GM21423 (cell line): ENCODE measurements at regions not wholly inside any gene's neighbourhood (a gene's known extent, or its start where the extent isn't known, plus 50 kb on each side); places are given as distances from the start of the nearest gene placed in this dataset.

Experiments used
- ATAC-seq: cut with Tn5 transposase; IDR thresholded peaks from one replicate; pipeline ENCODE4 v1.9.1; 2021; ENCODE audit warnings: mild to moderate bottlenecking, moderate library complexity; ENCODE audit not compliant: unreplicated experiment

- no peak for ATAC-seq
Measured at GRCh38 chr5:74205767-74206578, 434.6 kb downstream of the ENC1 start.

DNA sequence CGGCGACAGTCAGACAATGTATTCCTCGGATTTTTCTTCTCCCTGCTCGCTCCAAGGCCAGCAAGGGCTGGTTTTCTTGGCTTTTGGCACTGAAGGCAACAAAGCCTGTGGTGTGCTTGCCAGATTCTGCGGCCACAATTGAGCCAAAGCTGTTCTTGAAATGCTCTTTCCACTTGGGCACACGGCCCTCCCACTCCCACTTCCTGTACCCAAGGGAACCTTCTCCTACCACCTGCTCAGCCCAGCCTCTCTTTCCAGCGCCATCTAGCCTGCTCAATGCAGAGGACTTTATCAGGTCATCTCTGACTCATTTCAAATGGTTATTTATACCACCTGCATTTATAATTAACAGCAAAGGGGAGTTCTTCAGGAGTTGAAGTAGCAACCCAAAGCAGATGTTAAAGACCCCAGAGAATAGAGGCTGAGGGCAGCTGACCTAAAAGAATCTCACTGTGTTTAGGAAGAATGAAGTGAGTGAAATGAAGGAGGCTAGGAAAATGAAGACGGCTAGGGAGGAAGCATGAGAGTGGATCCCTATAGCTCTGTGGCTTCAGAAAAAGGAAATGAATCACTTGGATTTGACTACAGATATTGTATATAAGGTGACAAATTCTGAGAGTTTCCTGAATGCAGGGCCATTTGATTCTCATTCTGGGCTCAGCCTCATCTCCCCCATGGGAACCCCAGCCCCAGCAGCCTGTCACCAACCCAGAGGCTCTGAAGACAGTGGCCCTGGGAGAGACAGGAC lies 439.0 kb downstream of the ENC1 start:
- peak; percentile 59 for ATAC-seq

- no peak for ATAC-seq
Measured at GRCh38 chr5:74200560-74200959, 440.0 kb downstream of the ENC1 start.

DNA sequence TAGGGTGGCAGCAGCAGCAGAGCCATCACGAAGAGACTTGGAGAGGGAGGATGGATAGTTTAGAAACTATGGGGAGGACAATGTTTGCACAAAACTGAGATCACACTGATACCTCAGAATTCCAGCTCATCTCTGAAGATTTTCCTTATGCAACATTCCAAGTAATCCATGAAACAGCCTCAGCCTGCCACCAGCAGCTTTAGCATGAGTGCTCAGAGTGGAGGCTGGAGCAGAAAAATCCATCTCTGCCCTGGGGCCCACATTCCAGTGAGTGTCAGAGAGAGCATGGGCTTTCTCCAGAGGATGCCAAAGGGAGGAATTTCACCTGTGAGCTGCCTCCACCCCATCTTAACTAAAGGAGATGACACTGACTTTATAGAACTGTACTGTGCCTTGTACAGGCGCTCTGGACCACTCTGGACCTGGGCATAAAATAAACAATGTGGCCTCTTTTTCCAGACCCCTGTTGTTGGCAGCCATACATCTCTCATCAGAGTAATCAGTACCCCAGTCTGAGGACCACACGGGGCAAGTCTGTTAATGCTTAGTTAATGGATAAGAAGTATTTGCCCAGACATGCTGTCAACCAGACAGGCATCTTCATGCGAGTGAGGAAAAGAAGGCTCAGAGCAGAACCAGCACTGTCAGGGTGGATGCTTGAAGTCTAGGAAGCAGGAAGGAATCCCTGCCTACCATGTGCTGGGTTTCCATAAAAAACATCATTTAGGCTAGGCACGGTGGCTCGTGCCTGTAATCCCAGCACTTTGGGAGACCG lies 440.9 kb downstream of the ENC1 start:
- no peak for ATAC-seq

DNA sequence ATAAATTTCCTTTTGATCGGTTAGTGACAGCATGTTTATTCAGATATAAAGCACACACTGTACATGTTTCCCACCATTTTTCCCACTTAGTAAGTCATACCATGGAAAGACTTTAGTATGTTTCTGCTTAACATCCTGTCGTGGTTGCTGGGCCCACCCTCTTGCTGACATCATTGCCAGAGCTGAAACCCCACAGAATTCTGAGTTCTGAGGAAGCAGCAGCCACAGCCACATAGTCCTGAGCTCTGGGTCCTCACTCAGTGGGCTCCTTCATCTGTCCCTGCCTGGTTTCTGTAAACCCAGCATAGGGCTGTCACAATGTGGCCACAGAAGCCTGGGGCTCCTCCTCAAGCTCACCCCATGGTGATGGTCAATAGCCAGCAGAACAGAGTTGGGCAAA lies 441.5 kb downstream of the ENC1 start:
- ATAC-seq: no peak

DNA sequence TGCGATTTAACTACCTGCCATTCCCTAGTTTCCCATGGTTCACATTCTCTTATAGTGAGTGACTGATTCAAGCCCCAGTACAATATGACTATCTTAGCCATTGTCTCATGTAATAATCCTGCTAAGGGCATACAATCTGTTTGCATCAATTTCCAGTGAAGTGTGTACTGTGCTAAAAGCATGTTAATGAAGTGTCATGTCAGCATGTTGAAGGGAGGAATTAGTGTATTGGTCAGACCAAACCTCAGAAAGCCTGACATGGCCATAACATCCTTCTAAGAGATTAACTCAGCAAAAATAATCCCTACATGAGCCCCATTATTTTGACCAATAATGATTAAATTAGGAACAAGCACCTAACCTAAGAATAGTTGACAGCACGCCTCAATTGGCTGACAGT lies 442.4 kb downstream of the ENC1 start:
- no peak for ATAC-seq

GRCh38 chr5:74196233-74196632 lies 444.3 kb downstream of the ENC1 start:
- peak; percentile 67 for ATAC-seq

GRCh38 chr5:74194196-74194595 lies 446.3 kb downstream of the ENC1 start:
- ATAC-seq: no peak

DNA sequence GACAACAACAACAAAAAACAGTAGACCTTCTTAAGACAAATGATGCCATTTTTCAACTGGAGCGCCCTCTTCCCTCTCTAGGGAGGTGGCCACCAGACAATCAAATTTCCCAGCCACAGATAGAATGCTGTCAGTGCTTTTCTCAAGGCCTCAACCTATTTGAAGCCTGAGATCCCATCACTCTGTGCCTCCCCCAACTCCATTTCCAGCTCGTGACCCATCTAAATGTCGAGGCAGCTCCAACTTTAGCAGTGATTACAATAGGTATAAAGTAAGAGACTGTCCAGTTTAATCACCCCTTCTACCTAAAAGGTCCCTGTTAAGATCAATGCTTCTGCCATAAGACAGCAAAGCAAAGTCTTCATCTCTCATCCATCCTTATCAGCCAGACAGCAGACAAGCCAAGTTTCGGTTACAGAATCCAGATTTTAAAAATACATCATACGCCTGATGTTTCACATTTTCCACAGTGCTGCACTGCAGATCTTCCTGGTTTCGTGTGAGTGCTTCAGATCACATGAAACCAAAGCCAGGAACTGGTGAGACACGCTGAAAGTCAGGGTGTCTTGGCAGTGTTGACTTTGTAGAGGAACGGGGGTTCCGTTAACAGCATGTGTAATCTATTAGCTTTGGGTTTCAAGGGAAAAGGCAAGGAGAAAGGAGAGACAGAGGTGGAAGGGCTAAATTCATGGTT lies 447.8 kb downstream of the ENC1 start:
- no peak for ATAC-seq

DNA sequence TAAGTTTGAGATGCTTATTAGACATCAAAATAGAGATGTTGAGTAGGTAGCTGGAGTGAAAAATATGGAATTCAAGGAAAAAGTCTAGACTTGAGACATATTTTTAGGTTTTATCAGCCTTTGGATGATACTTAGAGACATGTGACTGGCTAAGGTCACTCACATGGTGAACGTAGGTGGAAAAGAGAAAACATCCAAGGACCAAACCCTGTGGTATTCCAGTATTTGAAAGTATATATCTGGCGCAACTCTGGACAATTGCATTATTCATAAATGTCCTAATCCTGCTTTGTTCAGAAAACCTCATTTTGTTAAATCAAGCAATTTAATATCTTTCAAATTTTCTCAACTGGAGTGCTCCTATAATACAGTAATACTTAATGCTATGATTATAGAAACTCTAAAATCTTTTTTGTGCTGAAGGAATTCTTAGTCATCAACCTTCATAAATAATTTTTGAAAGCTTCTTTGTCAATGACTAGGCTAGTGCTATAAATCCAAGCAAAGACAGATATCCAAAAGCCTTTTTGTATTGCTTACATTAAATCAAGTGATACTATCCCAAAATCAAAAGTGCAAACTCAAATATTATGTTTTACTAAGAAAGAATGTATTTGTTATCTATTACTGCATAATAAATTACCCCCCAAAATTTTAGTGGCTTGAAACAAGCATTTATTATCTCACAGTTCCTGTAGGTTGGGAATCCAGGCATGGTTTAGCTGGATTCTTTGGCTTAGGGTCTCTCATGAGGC lies 452.0 kb downstream of the ENC1 start:
- ATAC-seq: no peak

- ATAC-seq: no peak
Measured at GRCh38 chr5:74187757-74188156, 452.8 kb downstream of the ENC1 start.

DNA sequence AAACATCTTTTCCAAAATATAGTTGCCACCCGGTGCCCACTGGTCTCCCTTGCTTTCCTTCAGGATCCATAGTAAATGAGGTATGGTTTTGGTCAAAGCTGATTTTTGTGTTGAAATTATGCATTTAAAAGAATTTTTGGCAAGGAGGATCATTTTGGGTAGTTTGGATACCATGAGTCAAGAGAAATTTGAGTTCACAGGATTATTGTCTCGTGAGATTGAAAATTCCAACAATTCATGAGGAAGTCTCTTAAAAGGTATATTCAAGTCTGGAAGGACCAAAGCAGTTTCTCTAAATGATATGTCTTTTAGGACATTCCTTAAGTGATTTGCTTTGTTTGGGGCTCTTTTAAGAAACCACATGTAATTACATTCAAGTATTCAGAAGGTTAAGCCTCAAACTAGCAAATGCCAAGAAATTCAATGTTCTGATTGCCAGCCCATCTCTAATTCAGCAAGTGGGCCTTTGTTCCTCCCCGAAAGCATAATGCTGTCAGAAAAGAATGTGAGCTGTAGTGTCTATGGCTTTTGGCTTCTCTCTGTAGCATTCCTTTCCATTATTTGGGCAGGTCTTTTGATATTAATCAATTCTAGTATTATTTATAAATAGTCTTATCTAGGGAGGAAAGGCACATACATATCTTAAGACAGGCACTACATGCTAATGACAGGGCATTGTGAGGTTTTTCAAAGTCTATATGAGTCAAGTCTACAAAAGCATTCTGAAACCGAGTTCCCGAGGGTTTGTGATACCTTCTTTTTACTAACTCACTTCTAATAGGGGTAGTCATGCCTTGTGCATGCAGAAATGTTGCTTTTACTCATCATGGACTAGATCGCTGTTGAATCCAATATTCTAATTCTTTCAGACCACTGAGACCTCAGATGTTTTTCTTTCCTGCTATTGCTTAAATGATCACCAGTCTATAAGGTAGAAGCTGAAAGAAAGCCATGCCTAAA lies 453.9 kb downstream of the ENC1 start:
- no peak for ATAC-seq

- no peak for ATAC-seq
Measured at GRCh38 chr5:74185599-74185998, 454.9 kb downstream of the ENC1 start.

- ATAC-seq: no peak
Measured at GRCh38 chr5:74184649-74185048, 455.9 kb downstream of the ENC1 start.

- ATAC-seq: no peak
Measured at GRCh38 chr5:74183041-74183440, 457.5 kb downstream of the ENC1 start.

DNA sequence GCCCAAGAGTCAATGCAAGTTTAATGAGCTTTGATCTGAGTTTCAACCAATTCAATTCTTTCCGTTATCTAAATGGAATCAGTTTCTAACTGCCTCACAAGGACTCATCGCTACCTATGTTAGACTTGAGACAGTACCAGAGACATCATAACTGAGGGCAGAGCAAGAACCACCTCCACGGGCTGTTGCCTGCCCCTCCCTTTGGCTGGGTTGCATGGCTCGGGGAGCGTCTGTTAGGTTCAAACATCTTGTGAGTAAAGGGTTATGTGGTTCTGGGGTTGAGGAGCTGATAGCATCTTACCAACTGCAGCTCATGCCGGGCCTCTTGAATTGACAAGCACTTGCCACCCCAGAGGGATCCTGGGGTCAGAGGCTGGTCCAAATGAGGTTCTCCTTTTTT lies 457.9 kb downstream of the ENC1 start:
- ATAC-seq: no peak

DNA sequence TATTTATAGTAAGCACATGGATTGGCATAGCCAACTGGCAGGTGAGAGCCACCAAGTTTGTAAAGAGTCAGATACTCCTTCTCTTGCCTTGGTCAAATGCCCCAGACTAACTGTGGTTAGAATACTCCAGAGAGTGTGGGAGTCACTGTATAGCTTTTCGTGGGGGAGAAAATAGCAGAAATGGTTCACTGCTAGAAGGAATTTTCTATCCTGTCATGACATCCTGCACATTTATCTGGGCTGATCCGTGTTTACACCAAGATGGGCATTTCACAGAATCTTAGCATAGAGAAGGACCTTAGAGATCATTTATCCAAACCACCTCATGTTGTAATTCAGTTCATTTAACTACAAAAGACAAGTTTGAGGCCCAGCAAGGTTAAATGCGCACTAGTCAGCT lies 460.8 kb downstream of the ENC1 start:
- ATAC-seq: no peak

- no peak for ATAC-seq
Measured at GRCh38 chr5:74179179-74179578, 461.3 kb downstream of the ENC1 start.

DNA sequence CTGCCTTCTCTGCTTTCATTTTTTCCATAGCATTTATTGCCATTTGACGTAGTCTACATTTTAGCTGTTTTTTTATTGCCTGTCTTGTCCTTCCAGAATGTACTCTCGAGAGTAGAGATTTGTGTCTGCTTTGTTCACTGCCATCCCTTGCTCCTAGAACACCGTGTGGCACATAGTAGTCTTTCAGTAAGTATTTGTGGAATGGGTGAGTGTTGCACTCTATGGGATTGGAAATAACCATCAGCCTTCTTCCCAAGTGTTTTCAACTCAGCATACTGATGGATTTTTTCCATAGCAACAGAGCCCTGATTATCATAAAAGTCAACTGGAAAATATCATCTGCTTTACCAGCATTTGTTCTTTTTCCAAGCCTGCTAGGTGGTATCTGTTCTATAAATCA lies 462.6 kb downstream of the ENC1 start:
- no peak for ATAC-seq
